MM.1S (cell line): ENCODE measurements at regions not wholly inside any gene's neighbourhood (a gene's known extent, or its start where the extent isn't known, plus 50 kb on each side); places are given as distances from the start of the nearest gene placed in this dataset.

ENCODE experiments used
- DNase-seq: peaks from one replicate; pipeline ENCODE4 v3.0.0-alpha.2; 2015
- H2AFZ ChIP-seq: fragments of 300-600 bp; sonication (generic); 2 replicates; pipeline ENCODE4 v1.6.0; 2016; ENCODE audit warnings: antibody characterized with exemption, low read length
- H3F3A ChIP-seq: fragments of 300-600 bp; sonication (generic); 2 replicates; pipeline ENCODE4 v1.6.1; 2016; ENCODE audit warnings: mild to moderate bottlenecking, antibody characterized with exemption, low read length, moderate library complexity, mixed read lengths; ENCODE audit not compliant: insufficient read depth
- H3K27ac ChIP-seq: fragments of 300-600 bp; sonication (generic); 2 replicates; pipeline ENCODE4 v1.5.1; 2016; ENCODE audit warnings: mild to moderate bottlenecking, low read length
- H3K27me3 ChIP-seq: fragments of 300-600 bp; sonication (generic); replicated peaks from 2 replicates; pipeline ENCODE4 v1.6.0; 2016; ENCODE audit warnings: low read length; ENCODE audit not compliant: insufficient read depth
- H3K36me3 ChIP-seq: fragments of 300-600 bp; sonication (generic); replicated peaks from 2 replicates; pipeline ENCODE4 v1.6.1; 2016; ENCODE audit warnings: mild to moderate bottlenecking, low read length, mixed read lengths; ENCODE audit not compliant: insufficient read depth
- H3K4me1 ChIP-seq: fragments of 300-600 bp; sonication (generic); 2 replicates; pipeline ENCODE4 v1.6.1; 2016; ENCODE audit warnings: low read length, mixed read lengths
- H3K4me2 ChIP-seq: fragments of 300-600 bp; sonication (generic); 2 replicates; pipeline ENCODE4 v1.6.0; 2016; ENCODE audit warnings: low read depth, low read length
- H3K4me3 ChIP-seq: fragments of 300-600 bp; sonication (generic); 2 replicates; pipeline ENCODE4 v1.5.1; 2016; ENCODE audit warnings: low read length, mixed read lengths
- H3K79me2 ChIP-seq: fragments of 300-600 bp; sonication (generic); 2 replicates; pipeline ENCODE4 v1.6.1; 2016; ENCODE audit warnings: mixed run types, low read length, mixed read lengths
- H3K9ac ChIP-seq: fragments of 300-600 bp; sonication (generic); 2 replicates; pipeline ENCODE4 v1.6.1; 2016; ENCODE audit warnings: low read length, mixed read lengths
- H3K9me2 ChIP-seq: fragments of 300-600 bp; sonication (generic); replicated peaks from 2 replicates; pipeline ENCODE4 v1.6.1; 2016; ENCODE audit warnings: mild to moderate bottlenecking, low read length, mixed read lengths; ENCODE audit not compliant: insufficient read depth
- H3K9me3 ChIP-seq: fragments of 300-600 bp; sonication (generic); replicated peaks from 2 replicates; pipeline ENCODE4 v1.6.1; 2016; ENCODE audit warnings: mild to moderate bottlenecking, low read length, mixed read lengths; ENCODE audit not compliant: insufficient read depth
- H4K20me1 ChIP-seq: fragments of 300-600 bp; sonication (generic); 2 replicates; pipeline ENCODE4 v1.6.1; 2016; ENCODE audit warnings: mild to moderate bottlenecking, low read length, moderate library complexity, mixed read lengths; ENCODE audit not compliant: insufficient read depth
- EZH2 ChIP-seq: fragments of 300-600 bp; sonication (generic); optimal IDR thresholded peaks from 2 replicates; pipeline ENCODE3; 2017; ENCODE audit warnings: low read depth, mild to moderate bottlenecking, antibody characterized with exemption, low read length, mixed read lengths
- EZH2phosphoT487 ChIP-seq: fragments of 300-600 bp; sonication (generic); IDR thresholded peaks from 2 replicates; pipeline ENCODE4 v1.6.1; 2018; ENCODE audit warnings: antibody characterized with exemption, low read length
- TF ChIP-seq, protein P1 (sequence below): fragments of 300-600 bp; sonication (generic); IDR thresholded peaks from 2 replicates; pipeline ENCODE4 v1.5.1; 2016; ENCODE audit warnings: antibody characterized with exemption, low read length, mixed read lengths

DNA sequence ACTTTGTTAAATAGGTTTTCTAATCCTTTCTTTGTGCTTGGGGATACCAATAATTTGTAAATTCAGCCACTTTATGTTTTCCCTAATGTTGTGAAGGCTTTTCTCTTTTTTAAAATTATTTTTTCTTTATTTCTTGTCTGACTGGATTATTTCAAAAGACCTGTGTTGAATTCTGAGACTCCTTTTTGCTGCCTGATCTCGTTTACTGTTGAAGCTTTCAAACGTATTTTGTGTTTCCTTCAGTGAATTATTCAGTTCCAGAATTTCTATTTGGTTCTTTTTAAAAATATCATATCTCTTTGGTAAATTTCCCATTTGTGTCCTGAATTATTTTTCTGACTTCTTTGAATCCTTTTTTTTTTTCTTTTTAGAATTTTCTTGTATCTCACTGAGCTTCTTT is 241.6 kb downstream of the LRIG3 start:
- Histone ChIP-seq H3K4me1 (no peaks in the 10 kb centered on the region), H3K9ac (no peak overlapping the region), H3F3A (no peaks in the 10 kb centered on the region), H3K79me2 (no peaks in the 10 kb centered on the region), H3K27ac (no peak overlapping the region), H3K36me3 (no peaks in the 10 kb centered on the region), H3K4me3 (no peak overlapping the region), H3K4me2 (no peak overlapping the region), H3K9me3 (no peaks in the 10 kb centered on the region), H2AFZ (no peak overlapping the region), H3K9me2 (no peaks in the 10 kb centered on the region), H4K20me1 (no peaks in the 10 kb centered on the region), H3K27me3 (no peaks in the 10 kb centered on the region)
- no peak for DNase-seq
- TF ChIP-seq EZH2: no peak
- no peak for TF ChIP-seq EZH2phosphoT487
- TF ChIP-seq, protein P1, sequence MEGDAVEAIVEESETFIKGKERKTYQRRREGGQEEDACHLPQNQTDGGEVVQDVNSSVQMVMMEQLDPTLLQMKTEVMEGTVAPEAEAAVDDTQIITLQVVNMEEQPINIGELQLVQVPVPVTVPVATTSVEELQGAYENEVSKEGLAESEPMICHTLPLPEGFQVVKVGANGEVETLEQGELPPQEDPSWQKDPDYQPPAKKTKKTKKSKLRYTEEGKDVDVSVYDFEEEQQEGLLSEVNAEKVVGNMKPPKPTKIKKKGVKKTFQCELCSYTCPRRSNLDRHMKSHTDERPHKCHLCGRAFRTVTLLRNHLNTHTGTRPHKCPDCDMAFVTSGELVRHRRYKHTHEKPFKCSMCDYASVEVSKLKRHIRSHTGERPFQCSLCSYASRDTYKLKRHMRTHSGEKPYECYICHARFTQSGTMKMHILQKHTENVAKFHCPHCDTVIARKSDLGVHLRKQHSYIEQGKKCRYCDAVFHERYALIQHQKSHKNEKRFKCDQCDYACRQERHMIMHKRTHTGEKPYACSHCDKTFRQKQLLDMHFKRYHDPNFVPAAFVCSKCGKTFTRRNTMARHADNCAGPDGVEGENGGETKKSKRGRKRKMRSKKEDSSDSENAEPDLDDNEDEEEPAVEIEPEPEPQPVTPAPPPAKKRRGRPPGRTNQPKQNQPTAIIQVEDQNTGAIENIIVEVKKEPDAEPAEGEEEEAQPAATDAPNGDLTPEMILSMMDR: no peak

DNA sequence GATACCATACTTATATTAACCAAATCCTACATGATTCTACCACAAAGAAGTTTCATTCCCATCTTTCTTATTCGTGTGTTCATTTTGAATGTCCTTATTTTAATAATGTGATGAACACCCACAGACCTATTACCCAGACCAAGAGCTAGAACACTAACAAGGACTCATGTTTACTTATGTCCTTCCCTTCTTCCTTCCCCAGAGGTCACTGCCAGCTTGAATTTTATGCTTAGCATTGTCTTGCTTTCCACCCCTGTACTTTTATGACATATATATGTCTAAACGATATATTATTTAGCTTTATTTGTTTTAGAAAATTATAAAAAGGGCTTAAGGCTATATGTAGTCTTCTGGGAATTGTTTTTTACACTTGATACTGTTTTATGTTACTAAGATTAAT is 238.6 kb downstream of the LRIG3 start:
- H2AFZ ChIP-seq: no peak overlapping the region
- H3K4me3 ChIP-seq: no peak overlapping the region
- no peaks in the 10 kb centered on the region for H3F3A ChIP-seq
- TF ChIP-seq EZH2: no peak
- TF ChIP-seq, protein P1: no peak
- TF ChIP-seq EZH2phosphoT487: no peak
- no peak overlapping the region for H3K4me2 ChIP-seq
- no peaks in the 10 kb centered on the region for H3K9me3 ChIP-seq
- no peak for DNase-seq
- no peak overlapping the region for H3K9ac ChIP-seq
- H3K79me2 ChIP-seq: no peaks in the 10 kb centered on the region
- H3K36me3 ChIP-seq: no peaks in the 10 kb centered on the region
- H3K4me1 ChIP-seq: no peaks in the 10 kb centered on the region
- H3K9me2 ChIP-seq: no peaks in the 10 kb centered on the region
- H3K27ac ChIP-seq: no peak overlapping the region
- no peaks in the 10 kb centered on the region for H3K27me3 ChIP-seq
- no peaks in the 10 kb centered on the region for H4K20me1 ChIP-seq

DNA sequence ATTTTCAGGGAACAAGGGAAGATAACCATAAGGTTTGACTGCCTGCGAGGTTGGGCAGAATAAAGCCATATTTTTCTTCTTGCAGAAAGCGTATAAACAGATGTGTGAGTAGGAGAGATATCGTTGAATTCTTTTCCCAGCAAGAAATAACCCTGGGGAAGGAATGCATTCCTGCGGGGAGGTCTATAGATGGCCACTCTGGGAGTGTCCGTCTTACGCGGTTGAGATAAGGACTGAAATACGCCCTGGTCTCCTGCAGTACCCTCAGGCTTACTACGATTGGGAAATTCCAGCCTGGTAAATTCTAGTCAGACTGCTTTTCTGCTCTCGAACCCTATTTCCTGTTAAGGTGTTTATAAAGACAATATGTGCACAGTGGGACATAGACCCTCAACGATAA is 225.0 kb downstream of the LRIG3 start:
- Histone ChIP-seq H3K27me3 (no peaks in the 10 kb centered on the region), H3K4me3 (no peak overlapping the region), H3K79me2 (no peaks in the 10 kb centered on the region), H3K9me3 (no peaks in the 10 kb centered on the region), H3K4me1 (no peaks in the 10 kb centered on the region), H3K36me3 (no peaks in the 10 kb centered on the region), H4K20me1 (no peaks in the 10 kb centered on the region), H3K27ac (no peak overlapping the region), H3K9ac (no peak overlapping the region), H2AFZ (no peak overlapping the region), H3K9me2 (no peaks in the 10 kb centered on the region), H3F3A (no peaks in the 10 kb centered on the region), H3K4me2 (no peak overlapping the region)
- TF ChIP-seq EZH2: no peak
- TF ChIP-seq EZH2phosphoT487: no peak
- TF ChIP-seq, protein P1: no peak
- DNase-seq: no peak
